Femur (tissue), 1 donor: ENCODE measurements at regions not wholly inside any gene's neighbourhood (a gene's known extent, or its start where the extent isn't known, plus 50 kb on each side); places are given as distances from the start of the nearest gene placed in this dataset.

Experiments
- DNase-seq: peaks from one replicate; pipeline ENCODE4 v3.0.0-alpha.2; 2017

DNA sequence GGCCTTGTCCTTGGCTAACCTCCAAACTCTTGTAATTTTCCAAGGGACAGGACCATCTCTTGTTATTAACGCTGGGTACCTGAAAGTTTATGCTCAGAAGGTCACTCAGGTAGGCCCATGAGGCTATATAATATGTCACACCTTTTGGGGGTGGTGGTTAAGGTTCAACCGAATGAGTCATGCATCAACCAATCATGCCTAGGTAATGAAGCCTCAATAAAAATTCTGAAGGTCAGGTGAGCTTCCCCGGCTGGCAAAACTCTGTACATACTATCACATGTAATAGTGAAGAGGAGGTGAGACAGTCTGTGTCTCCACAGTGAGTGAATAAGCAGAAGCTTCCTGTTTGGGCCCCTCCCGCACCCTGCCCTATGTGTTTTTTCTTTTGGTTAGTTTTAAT is 424.9 kb downstream of the PCDH17 start:
- no peak for DNase-seq

DNA sequence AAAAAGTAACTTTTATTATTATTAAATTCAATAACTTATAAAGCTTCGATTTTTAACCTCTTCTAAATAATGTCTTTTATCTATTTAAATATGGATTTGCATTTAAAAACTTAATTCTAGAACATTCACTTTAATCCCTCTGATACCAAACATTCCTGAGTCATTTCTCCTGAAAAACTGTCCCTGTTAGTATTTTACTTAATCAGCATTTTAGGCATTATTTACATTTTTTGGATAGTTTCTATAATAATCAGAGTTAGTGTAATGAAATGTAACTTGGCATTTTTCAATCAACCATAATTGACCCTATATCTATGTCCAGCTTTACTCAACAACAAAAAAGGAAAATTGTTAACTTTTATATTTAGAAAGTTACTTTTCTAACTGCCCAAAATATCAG is 428.1 kb downstream of the PCDH17 start:
- DNase-seq: no peak

DNA sequence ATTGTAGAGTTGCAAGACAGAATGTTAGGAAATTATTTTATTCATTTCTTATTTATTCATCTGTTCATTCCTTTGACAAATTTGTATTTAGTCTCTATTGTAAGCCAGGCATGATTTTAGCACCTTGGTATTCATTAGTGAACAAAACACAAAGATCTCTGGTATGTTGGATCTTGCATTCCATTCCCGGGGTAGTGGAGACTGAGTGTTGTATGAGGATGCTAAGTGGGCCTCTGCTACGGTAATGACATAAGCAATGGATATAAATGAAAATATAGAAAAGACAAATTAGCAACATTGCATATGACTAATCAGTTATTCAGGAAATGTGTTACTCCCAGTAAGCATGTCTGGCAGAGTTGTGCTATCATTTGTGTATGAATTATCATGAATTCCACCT is 449.3 kb downstream of the PCDH17 start:
- DNase-seq: no peak

DNA sequence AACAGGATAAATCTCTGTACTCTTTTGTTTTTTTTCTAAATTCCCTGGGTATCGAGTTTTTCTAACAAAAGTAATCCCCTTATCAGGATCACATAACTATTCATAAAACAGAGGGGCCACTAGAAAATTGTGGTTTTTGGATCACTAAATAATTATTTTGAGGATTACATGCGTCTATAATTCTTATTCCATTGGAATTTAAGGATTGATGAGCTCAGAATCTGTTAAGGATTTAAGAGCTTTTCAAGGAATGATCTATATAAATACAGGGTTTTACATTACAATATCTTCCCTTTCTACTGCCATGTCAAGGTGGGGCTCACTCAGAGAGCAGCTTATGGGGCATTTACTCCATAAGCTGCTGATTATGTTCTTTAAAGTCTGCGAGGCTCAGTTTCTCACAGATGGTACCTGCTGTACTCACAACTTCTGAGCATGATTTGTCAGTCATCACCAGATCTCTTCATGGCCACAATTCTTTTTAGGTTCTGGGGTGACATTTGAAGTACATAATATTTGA is 449.8 kb downstream of the PCDH17 start:
- no peak for DNase-seq

DNA sequence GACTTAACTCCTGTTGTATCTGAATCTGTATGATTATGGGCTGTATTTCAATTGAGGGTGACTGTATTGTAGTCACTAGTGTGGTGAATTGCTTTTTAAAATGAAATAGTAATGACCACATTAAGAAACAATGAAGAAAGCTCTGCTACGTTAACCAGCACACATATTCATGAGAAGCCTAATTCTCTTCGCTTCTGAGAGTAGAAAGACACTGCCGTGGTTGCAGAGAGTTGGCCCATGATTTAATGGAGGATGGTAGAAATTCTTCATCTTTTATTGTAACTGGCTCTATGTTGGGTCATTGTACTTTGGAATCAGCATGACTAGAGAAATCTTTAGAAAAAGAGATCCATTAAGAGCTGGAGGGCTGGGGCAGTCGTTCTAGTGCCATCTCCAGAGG is 451.5 kb downstream of the PCDH17 start:
- DNase-seq: no peak

DNA sequence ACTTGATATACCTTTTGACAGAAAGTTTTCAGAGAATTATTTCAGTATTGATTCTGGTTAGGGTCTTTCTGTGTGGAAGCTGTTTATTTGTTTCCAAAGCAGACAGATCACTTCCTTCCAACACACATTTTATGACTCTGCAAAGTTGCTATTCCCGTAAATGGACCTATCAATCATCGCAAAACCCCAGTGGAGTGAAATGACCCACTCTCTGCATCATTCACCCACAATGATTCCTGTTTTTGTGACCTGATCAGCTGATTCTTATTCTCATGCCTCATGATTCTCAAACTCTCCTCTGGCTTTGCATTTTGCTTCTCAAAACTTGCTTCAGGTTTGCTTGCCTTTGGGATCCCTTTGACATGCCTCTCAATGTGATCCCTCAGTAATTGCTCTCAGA is 453.7 kb downstream of the PCDH17 start:
- no peak for DNase-seq

DNA sequence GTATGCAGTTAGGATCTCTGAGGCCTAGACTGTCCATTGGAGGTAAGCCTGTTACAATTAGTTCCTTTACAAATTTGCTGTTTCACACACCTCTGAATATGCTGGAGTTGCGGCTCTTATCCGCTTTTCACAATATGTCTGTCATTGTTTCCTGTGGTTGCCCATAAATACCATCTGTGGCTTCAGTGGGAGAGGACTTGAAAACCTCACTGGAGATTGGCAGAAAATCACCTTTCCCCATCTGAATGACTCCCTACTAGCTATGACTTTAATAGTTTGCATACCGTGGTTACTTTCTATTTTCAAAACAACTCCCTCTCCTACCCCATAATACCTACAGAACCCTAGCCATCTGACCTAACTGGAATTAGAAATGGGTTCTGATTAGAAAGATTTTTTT is 454.3 kb downstream of the PCDH17 start:
- no peak for DNase-seq

DNA sequence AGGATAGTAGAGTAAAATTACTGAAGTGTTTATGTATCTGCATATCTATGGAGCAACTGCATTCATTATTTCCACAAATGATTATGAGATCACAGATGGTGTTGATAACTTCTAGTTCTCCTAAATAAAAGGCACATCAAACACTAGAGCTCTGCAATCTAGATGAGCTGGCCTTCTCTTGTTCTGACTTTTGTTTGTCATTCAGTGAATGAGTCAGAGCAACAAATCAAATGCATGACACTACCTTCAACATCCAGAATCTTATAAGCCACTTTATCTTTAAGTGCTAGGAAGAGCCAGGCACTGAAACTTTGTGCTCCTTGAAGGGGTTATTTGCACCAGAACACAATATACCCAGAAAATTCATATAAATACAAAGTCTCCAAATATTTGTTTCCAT is 456.0 kb downstream of the PCDH17 start:
- DNase-seq: no peak

DNA sequence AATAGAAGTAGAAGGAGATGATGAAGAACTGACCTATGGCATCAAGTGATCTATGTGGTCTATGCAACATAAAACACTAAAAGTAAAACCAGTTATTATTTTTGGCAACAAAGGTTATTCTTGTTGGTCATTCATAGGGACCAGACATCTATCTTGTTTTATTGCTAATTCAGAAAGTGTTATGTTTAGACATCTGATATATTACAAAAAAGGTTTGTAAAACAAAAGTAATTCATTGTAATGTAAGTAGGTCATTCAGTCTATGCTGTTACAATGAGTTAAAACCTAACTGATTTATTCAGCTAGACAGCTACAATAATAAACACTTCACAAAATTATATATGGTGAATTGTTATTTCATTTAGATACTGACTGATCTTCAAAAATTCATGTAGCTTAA is 461.9 kb downstream of the PCDH17 start:
- DNase-seq: no peak

DNA sequence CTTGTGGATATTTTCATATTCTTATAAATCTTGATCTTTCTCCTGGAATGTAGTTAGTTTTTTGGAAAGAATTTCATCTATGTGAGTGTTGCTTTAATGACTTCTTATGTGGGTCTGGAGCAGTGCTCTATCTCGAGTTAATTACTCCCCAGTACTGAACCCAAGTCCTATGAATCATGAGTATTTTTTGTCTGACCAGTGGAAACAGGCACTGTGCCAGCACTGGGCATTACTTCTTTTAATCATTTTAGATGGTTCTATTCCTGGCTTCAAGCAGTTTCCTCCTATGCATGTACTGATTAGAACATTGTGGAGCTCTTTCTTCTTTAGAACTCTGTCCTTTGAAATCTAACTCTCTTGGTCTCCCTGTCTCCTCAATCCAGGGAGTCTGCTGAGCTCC is 466.3 kb downstream of the PCDH17 start:
- no peak for DNase-seq

DNA sequence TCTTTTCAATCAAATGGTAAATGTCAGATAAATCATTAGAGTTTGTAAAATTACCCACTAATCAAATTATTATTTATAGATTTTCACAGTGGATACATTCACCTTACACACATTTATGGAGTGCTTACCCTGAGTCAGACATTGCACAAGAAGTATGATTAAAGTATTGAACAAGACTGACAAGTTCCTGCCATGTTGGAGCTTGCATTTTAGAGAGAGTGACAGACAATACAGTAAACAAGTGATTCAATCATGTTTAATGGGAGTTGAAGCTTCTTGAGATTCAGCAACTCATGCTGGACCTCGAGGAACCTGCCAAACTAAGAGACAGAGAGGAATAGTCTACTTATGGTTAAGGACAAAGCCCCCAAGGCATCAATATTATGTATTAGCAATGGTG is 487.8 kb downstream of the PCDH17 start:
- DNase-seq: no peak

DNA sequence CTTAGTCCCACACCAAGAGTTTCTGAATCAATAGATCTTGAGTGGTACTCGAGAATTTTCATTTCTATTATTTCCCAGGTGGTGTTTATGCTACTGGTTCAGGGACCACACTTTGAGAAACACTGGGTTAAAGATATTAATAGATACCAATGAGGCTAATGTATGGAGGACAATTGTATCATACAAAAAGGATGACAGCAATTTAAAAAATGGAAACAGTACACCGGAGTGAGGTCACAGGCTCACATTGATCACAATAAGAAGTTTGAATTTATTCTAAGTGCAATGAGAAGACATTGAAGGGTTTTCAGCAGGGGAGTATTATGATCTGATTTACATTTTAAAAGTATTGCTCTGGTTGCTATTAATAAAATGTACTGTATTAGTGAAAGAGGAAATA is 488.3 kb downstream of the PCDH17 start:
- no peak for DNase-seq

DNA sequence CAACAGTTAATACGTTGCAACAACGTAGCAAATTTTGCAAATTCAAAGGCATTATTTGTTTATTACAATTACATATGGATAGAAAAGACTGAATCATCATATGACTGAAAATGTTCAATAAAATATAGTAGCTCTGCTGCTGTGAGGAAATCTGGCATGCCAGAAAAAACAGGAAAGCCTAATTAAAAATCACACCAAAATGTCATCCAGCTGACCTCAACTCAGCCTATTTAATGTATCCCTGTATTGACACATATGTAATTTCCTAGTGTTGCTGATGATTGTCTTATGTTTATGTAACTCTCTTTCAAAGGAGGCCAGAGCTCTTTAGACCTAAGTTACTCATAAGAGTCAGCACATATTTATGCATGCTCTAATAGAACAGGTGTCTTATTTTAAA is 495.0 kb downstream of the PCDH17 start:
- no peak for DNase-seq

DNA sequence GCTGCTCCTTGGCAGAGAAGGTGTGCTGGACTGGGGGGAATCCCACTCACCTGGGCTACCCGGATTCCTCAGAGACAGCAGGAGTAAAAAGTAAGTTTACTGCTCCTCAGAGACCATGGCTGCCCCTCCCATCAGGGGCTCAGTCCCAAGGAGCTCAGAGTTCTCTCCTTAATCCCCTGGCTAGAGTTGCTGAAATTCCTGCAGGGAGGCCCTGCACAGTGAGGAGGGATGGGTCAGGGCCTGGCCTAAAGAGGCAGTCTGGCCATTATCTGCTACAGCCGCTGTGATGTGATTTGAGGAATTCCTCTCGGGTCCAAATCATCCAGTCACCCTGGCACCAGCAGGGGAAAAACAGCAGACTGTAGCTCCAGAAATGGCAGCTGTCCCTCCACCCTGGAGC is 502.5 kb downstream of the PCDH17 start:
- no peak for DNase-seq

DNA sequence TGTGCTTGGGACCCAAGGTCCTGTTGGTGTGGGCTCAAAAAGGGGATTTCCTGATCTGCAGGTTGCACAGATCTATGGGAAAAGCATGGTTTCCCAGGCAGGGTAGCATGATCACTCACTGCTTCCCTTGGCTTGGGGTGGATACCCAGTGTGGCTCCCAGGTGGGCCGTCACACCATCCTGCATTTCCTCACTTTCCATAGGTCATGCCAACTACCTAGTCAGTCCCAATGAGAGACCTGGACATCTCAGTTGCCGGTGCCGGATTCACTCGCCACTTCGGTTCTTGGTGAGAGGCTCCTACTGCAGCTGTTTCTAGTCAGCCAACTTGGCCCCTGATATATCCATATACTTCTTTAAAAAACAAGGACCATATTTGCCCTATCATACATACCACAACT is 503.0 kb downstream of the PCDH17 start:
- no peak for DNase-seq

DNA sequence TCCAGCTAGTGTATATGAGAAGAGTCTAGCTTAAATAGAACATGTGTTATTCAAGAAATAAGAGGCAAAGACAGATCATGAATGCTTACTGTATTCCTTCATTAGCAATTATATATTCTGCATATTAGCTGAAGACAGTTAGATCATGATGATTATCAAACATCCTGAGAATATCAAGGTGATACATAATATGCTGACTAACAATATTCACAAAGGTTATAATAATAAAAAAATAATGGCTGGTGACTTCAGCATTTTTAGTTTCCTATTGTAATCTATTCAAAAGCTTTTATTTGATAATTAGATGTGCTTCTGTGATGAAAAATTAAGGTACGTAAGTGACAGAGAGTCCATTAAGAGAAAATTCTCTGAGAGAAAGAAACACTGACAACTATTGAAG is 511.4 kb downstream of the PCDH17 start:
- no peak for DNase-seq

DNA sequence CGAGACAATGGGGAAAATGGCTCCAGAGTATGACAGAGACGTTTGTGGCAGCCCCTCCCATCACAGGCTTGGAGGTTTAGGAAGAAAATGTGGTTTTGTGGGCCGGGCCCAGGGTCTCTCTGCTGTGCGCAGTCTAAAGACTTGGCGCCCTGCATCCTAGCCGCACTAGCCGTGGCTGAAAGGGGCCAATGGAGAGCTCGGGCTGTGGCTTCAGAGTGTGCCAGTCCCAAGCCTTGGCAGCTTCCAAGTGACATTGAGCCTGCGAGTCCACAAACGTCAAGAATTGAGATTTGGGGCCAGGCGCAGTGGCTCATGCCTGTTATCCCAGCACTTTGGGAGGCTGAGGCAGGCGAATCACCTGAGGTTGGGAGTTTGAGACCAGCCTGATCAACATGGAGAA is 513.1 kb downstream of the PCDH17 start:
- no peak for DNase-seq

DNA sequence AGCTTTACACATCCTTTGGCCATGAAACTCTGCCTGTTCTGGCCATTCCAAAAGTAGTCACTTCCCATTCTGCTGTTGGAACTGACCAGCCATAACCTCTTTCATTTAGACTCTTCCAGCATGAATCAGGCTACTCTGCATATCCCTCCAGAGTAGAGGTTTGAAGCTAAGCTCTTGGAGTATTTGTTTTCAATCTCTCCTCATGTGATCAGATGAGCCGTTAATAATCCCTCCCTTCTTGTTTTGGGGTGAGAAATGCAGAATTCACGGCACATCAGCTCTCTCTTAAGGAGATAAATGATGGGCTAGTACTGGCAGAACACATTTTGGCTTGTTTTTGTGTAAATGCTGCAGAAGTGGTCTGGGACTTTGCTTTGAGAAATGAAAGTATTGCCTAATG is 519.9 kb downstream of the PCDH17 start:
- DNase-seq: no peak

DNA sequence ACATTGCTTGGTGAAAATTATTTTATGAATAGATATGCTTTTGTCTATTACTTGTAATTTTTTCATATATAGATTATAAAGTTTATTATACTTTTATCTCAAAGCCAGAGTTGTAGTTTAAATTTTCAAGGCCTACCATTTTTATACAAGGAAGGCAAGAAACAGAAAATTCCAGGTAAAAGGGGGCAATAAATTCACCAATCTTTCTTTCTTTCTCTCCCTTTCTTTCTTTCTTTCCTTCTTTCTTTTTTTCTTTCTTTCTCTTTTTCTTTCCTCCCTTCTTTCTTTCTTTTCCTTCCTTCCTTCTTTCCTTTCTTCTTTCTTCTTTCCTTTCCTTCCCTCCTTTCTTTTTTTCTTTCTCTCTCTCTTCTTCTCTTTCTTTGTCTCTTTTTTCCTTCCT is 529.4 kb downstream of the PCDH17 start:
- DNase-seq: no peak

DNA sequence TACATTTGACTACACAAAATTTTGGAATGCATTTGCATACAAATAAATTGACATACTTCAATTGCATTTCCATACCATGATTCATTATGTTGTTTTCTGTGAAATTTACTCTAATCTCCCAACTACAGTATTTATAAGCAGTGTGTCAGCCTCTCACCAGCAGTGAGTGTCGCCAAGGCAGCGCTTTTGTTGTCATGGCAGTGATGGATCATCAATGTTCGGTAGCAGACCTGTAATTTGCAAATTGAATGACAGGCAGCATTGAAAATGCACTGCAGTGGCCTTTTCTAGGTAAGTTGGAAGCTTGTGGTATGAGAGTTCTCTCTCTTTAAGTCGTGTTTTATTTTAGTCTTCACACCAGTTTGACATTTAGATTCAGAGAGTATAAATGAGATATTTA is 534.1 kb downstream of the PCDH17 start:
- no peak for DNase-seq

DNA sequence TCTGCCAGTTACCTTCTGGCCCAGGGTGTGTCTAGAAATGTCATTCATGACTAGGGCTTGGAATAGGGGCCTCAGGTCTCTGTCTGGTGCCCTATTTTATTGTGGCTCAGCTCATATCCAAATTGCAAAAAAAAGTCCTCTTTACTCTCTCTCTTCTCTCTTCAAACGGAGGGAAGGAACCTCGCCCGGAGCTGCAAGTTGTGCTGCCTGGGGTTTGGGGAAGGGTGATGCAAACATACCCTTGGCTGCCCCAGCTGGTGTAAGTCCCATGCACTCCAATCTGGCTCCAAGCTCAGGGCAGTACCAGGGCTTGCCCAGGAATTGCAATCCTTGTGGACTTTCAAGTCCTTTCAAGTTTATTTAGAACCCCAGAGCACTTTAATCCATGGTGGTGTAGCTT is 549.6 kb downstream of the PCDH17 start:
- no peak for DNase-seq

DNA sequence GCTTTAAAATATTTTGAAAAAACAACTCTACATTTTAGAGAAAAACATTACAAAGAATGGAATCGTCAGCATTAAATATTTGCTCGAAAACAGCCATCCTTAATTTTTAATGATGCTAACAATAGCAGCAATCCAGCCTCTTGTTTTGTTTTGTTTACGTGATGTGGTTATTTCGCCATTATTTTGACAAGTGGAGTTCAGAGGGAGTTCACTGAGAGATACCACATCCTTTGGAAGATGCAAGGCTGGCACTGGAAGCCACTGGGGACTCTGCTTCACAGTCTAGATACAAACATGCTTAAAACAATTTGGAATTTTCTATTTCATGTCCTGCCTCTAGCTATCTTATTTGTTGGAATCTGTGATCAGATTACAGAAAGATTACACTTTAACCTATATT is 556.3 kb downstream of the PCDH17 start:
- no peak for DNase-seq

DNA sequence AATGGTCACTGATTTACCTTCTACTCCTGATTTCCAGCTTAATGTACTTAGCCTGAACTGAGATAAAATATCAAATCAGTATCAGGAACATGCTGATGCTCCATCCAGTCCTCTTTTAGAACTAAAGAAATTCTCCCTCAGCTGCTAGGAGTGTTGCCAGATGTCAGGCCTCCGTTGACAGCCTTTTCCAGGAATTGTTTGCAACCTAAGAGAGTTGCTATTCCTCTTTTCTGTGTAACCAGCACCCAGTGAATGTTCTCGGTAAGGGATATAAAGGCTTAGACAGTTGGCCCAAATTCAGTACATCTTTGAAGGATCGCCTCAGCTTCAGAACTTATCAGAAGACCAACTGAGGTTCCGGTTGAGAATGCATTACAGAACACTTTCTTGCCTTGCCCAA is 559.0 kb downstream of the PCDH17 start:
- peak; percentile 16 for DNase-seq

DNA sequence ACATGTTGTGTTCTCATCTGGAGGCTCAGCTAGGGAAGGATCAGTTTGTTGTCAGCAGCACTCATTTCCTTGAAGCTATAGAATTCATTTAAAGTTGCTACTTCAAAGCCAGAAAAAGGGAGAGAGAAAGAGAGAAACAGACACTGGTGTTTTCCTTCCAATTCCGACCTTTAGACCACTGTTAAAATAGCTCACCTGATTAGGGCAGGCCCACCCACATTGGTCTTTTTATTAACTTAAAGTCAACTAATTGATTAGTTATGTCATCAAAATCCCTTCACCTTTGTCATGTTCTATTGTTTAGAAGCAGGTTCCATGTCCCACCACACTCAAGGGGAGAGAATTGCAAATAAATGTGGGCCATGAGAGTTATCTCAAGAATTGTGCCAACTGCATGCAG is 560.2 kb downstream of the PCDH17 start:
- DNase-seq: no peak

DNA sequence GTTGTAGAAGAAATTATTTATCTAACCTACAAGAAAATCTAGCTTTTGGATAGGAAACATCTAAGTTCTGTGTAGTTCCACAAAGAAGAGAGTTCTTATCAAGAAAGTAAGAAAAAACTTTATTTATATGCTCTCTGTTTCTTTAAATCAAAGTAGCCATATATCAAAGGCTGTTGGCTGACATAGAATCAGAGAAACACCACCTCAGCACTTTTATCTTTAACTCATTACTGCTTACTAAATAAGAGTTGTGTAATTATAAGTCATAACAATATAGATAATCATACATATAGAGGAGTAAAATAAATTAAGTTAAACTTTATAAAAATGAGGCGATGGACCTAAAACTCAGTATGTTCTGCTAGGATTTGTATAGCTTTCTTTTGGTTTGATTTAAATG is 570.6 kb downstream of the PCDH17 start:
- no peak for DNase-seq

DNA sequence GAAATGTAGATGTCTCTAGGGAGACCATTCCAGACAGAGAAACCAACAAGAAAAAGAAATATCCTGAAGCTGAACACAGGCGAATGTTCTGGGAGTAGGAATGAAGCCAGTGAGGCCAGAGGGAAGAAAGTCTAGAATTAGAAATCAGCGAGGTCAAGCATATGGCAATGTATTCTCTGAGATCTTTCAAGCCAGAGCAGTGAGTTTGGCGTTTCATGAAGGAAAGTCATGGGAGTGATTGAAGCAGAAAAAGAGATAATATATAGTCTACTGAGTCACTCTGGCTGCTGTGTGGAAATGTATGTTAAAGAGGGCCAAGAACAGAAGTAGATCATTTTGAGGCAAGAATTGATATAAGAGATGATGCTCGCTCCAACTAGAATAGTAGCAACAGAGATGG is 576.0 kb downstream of the PCDH17 start:
- DNase-seq: peak; percentile 14
